ENCODE measurements at regions not wholly inside any gene's neighbourhood (a gene's known extent, or its start where the extent isn't known, plus 50 kb on each side); places are given as distances from the start of the nearest gene placed in this dataset.
"Not testable (repeated sequence)": the region's sequence is repeated elsewhere in the genome, so short reads cannot be mapped to it uniquely, and the experiment has no call there.

- H3K4me1 ChIP-seq (ENCODE audit: insufficient read depth, low read length); POLR2A ChIA-PET; H3K9ac ChIP-seq (ENCODE audit: insufficient read depth, low read depth, low read length); BruUV-seq (replicated peaks); FAIRE-seq; H4K20me1 ChIP-seq (ENCODE audit: insufficient read depth, low read length); H3K9me3 ChIP-seq (ENCODE audit: low read length); H3K4me2 ChIP-seq (ENCODE audit: low read depth, low read length); intact Hi-C loops (cut with micrococcal nuclease; ENCODE audit: unreplicated experiment); H3K27ac ChIP-seq (ENCODE audit: extremely low read length, insufficient read depth, low read length); H3K79me2 ChIP-seq (ENCODE audit: insufficient read depth, low read length); ATAC-seq; in situ Hi-C loops (cut with HindIII; ENCODE audit: extremely low pct_ligation_motif_present, low pct_unique_long_range_greater_than_20kb); H3K27me3 ChIP-seq (ENCODE audit: control insufficient read depth in 1 of 2, insufficient read depth in 2 of 2, low read length in 2 of 2); H3K4me3 ChIP-seq (replicated peaks in 1 of 3; ENCODE audit: insufficient read depth in 1 of 3, low read depth in 2 of 3, low read length in 3 of 3); H3K36me3 ChIP-seq (replicated peaks in 1 of 2; ENCODE audit: control insufficient read depth in 1 of 2, insufficient read depth in 2 of 2, low read length in 2 of 2); CTCF ChIA-PET (ENCODE audit: low intra/inter-chr PET ratio, low total read pairs); DNase-seq (ENCODE audit: low spot score); H2AFZ ChIP-seq (ENCODE audit: low read length): not testable (repeated sequence)
- TF ChIP-seq ZNF281 (CRISPR knock-in tag; IDR thresholded peaks at IDR 0.05; ENCODE audit: borderline replicate concordance): peak; percentile 27; the same call in 1 of the 2 replicates
- WGBS (ENCODE audit: low lambda C conversion rate): 46% methylated on average over 9 of the region's 10 CpGs
These were observed 66.7 kb upstream of the TMEM229A start for GRCh38 chr7:124099585-124099984.

GRCh38 chr7:124089621-124090020 is 56.8 kb upstream of the TMEM229A start:
- ChIA-PET CTCF (ENCODE audit: low intra/inter-chr PET ratio, low total read pairs) (no interaction called here), POLR2A (no interaction called here)
- intact Hi-C loops (cut with micrococcal nuclease; ENCODE audit: unreplicated experiment) (no loop called here), in situ Hi-C loops (cut with HindIII; ENCODE audit: extremely low pct_ligation_motif_present, low pct_unique_long_range_greater_than_20kb) (no loop called here)
- Histone ChIP-seq H3K4me1 (ENCODE audit: insufficient read depth, low read length) (no peaks in the 10 kb centered on the region), H3K79me2 (ENCODE audit: insufficient read depth, low read length) (no peaks in the 10 kb centered on the region), H3K4me2 (ENCODE audit: low read depth, low read length) (no peak overlapping the region), H3K9ac (ENCODE audit: insufficient read depth, low read depth, low read length) (no peak overlapping the region), H3K27me3 (ENCODE audit: control insufficient read depth in 1 of 2, insufficient read depth in 2 of 2, low read length in 2 of 2) (no peaks in the 10 kb centered on the region), H3K9me3 (ENCODE audit: low read length) (no peaks in the 10 kb centered on the region), H3K4me3 (replicated peaks in 1 of 3; ENCODE audit: insufficient read depth in 1 of 3, low read depth in 2 of 3, low read length in 3 of 3) (no peak overlapping the region), H3K36me3 (replicated peaks in 1 of 2; ENCODE audit: control insufficient read depth in 1 of 2, insufficient read depth in 2 of 2, low read length in 2 of 2) (no peaks in the 10 kb centered on the region), H3K27ac (ENCODE audit: extremely low read length, insufficient read depth, low read length) (no peak overlapping the region), H4K20me1 (ENCODE audit: insufficient read depth, low read length) (no peaks in the 10 kb centered on the region), H2AFZ (ENCODE audit: low read length) (no peak overlapping the region)
- no peak for DNase-seq (ENCODE audit: low spot score)
- 4% methylated on average over 2 of the region's 2 CpGs for WGBS (ENCODE audit: low lambda C conversion rate)
- FAIRE-seq: no peak
- BruUV-seq (replicated peaks): no TSS peak
- no peak for ATAC-seq
- TF ChIP-seq NCOA5 (CRISPR knock-in tag; IDR thresholded peaks at IDR 0.05): no peak
- no peak for TF ChIP-seq PLRG1 (conservative IDR thresholded peaks at IDR 0.05)
- TF ChIP-seq GZF1 (CRISPR knock-in tag; IDR thresholded peaks at IDR 0.05): no peak
- TF ChIP-seq ZBTB25 (CRISPR knock-in tag; IDR thresholded peaks at IDR 0.05): no peak
- TF ChIP-seq POLR2AphosphoS5 (IDR thresholded peaks at IDR 0.05; ENCODE audit: low read depth, low read length): no peak
- no peak for TF ChIP-seq ZNF350 (CRISPR knock-in tag; IDR thresholded peaks at IDR 0.05; ENCODE audit: borderline replicate concordance, low read depth)
- no peak for TF ChIP-seq ZBTB34 (CRISPR knock-in tag; IDR thresholded peaks at IDR 0.05)
- TF ChIP-seq ZBTB7B (CRISPR knock-in tag; IDR thresholded peaks at IDR 0.05): no peak
- no peak for TF ChIP-seq ZNF235 (CRISPR knock-in tag; IDR thresholded peaks at IDR 0.05; ENCODE audit: borderline replicate concordance)
- no peak for TF ChIP-seq CSRNP1 (CRISPR knock-in tag; IDR thresholded peaks at IDR 0.05)
- no peak for TF ChIP-seq SMAD1 (CRISPR knock-in tag; IDR thresholded peaks at IDR 0.05; ENCODE audit: borderline replicate concordance, low read depth)
- TF ChIP-seq ZNF431 (CRISPR knock-in tag; IDR thresholded peaks at IDR 0.05; ENCODE audit: borderline replicate concordance, low read depth): no peak
